NCI-H1694 (cell line): ENCODE measurements at regions not wholly inside any gene's neighbourhood (a gene's known extent, or its start where the extent isn't known, plus 50 kb on each side); places are given as distances from the start of the nearest gene placed in this dataset.

Experiments used
- DNase-seq: peaks from one replicate; lab custom pipeline; 2025; lab: John Stamatoyannopoulos, UW

- DNase-seq: no peak
Observed at GRCh38 chrX:106499473-106499872, 112.3 kb upstream of the RADX start.

- no peak for DNase-seq
Observed at GRCh38 chrX:106510713-106511403, 100.9 kb upstream of the RADX start.
